K562 (cell line): ENCODE measurements at regions not wholly inside any gene's neighbourhood (a gene's known extent, or its start where the extent isn't known, plus 50 kb on each side); places are given as distances from the start of the nearest gene placed in this dataset.

Source experiments
- CBFA2T2 ChIP-seq: fragments of 450-650 bp; conservative IDR thresholded peaks from 2 replicates; pipeline ENCODE4 v1.6.1; 2017; ENCODE audit warnings: mild to moderate bottlenecking
- MAX ChIP-seq: sonication (generic); formaldehyde crosslinking; IDR thresholded peaks from 2 replicates; pipeline ENCODE4 v1.9.0; 2022; ENCODE audit warnings: mild to moderate bottlenecking, missing genetic modification reagents
- TARDBP ChIP-seq: fragments of 450-650 bp; IDR thresholded peaks from 2 replicates; pipeline ENCODE4 v1.6.1; 2016
- ZBTB1 ChIP-seq: sonication (generic); formaldehyde crosslinking; IDR thresholded peaks from 2 replicates; pipeline ENCODE4 v1.8.1; 2023; ENCODE audit warnings: missing genetic modification reagents, low read depth, mild to moderate bottlenecking, borderline replicate concordance
- ZFP30 ChIP-seq: fragments of 250-450 bp; sonication (Bioruptor Pico); IDR thresholded peaks from 2 replicates; pipeline ENCODE4 v1.8.0; 2022; ENCODE audit warnings: moderate library complexity, mild to moderate bottlenecking, inconsistent platforms, borderline replicate concordance
- ZNF274 ChIP-seq: IDR thresholded peaks from 2 replicates; pipeline ENCODE4 v1.6.1; 2011; ENCODE audit warnings: low read depth, mild to moderate bottlenecking, low read length, moderate library complexity, borderline replicate concordance
- TF ChIP-seq, protein P1 (sequence below), 3 experiments: IDR thresholded peaks in 2 of 3; conservative IDR thresholded peaks in 1 of 3; 2 replicates each; pipeline ENCODE4 v1.5.1; 2011 to 2012; ENCODE audit warnings: low read length in 3 of 3, mild to moderate bottlenecking in 3 of 3, control low read depth in 2 of 3, improper control_type of control experiment in 1 of 3, inconsistent platforms in 1 of 3, low read depth in 1 of 3, mixed read lengths in 1 of 3, moderate library complexity in 1 of 3; ENCODE audit not compliant: insufficient read depth in 2 of 3

- TF ChIP-seq CBFA2T2, result no peak
- TF ChIP-seq ZBTB1, result no peak
- TF ChIP-seq, protein P1, sequence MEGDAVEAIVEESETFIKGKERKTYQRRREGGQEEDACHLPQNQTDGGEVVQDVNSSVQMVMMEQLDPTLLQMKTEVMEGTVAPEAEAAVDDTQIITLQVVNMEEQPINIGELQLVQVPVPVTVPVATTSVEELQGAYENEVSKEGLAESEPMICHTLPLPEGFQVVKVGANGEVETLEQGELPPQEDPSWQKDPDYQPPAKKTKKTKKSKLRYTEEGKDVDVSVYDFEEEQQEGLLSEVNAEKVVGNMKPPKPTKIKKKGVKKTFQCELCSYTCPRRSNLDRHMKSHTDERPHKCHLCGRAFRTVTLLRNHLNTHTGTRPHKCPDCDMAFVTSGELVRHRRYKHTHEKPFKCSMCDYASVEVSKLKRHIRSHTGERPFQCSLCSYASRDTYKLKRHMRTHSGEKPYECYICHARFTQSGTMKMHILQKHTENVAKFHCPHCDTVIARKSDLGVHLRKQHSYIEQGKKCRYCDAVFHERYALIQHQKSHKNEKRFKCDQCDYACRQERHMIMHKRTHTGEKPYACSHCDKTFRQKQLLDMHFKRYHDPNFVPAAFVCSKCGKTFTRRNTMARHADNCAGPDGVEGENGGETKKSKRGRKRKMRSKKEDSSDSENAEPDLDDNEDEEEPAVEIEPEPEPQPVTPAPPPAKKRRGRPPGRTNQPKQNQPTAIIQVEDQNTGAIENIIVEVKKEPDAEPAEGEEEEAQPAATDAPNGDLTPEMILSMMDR (IDR thresholded peaks at IDR 0.05 in 2 of 3, conservative IDR thresholded peaks at IDR 0.05 in 1 of 3; ENCODE audit: insufficient read depth in 2 of 3, low read depth in 1 of 3, low read length in 3 of 3), result no peak
- no peak for TF ChIP-seq TARDBP
- no peak for TF ChIP-seq ZFP30 (CRISPR knock-in tag)
- no peak for TF ChIP-seq ZNF274
- no peak for TF ChIP-seq MAX (CRISPR knock-in tag)
Measured at GRCh38 chr3:68004091-68004490, 349.7 kb upstream of the SUCLG2 start.
